ENCODE measurements at regions not wholly inside any gene's neighbourhood (a gene's known extent, or its start where the extent isn't known, plus 50 kb on each side); places are given as distances from the start of the nearest gene placed in this dataset.

- TF ChIP-seq, protein P1, sequence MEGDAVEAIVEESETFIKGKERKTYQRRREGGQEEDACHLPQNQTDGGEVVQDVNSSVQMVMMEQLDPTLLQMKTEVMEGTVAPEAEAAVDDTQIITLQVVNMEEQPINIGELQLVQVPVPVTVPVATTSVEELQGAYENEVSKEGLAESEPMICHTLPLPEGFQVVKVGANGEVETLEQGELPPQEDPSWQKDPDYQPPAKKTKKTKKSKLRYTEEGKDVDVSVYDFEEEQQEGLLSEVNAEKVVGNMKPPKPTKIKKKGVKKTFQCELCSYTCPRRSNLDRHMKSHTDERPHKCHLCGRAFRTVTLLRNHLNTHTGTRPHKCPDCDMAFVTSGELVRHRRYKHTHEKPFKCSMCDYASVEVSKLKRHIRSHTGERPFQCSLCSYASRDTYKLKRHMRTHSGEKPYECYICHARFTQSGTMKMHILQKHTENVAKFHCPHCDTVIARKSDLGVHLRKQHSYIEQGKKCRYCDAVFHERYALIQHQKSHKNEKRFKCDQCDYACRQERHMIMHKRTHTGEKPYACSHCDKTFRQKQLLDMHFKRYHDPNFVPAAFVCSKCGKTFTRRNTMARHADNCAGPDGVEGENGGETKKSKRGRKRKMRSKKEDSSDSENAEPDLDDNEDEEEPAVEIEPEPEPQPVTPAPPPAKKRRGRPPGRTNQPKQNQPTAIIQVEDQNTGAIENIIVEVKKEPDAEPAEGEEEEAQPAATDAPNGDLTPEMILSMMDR (IDR thresholded peaks at IDR 0.05; ENCODE audit: low read depth, low read length), result no peak
- in situ Hi-C loops (cut with HindIII; ENCODE audit: low sequenced_read_pairs), result no loop called here
- no peak for DNase-seq (ENCODE audit: low read depth, low spot score)
These were observed 127.9 kb downstream of the DLEU7 start for GRCh38 chr13:50715402-50716146.

DNA sequence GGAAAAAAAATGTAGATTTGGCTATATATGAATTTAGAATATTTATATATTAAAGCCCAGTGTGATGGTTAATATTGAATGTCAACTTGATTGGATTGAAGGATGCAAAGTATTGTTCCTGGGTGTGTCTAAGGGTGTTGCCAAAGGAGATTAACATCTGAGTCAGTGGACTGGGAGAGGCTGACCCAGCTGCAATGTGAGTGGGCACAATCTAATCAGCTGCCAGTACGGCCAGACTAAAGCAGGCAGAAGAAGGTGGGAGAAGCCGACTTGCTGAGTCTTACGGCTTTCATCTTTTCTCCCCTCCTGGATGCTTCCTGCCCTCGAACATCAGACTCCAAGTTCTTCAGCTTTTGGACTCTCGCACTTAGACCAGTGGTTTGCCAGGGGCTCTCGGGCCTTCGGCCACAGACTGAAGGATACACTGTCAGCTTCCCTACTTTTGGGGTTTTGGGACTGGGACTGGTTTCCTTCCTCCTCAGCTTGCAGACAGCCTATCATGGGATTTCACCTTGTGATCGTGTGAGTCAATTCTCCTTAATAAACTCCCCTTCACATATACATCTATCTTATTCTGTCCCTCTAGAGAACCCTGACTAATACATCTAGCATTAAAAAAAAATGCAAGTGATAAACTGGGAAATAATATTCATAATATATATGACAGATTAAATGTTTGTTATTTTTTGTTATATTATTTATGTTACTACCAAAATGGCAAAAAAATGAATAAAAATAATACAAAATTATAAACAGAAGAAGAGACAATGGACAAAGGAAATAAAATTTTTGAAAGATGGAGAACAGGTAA, 122.4 kb downstream of the DLEU7 start:
- in situ Hi-C loops (cut with HindIII; ENCODE audit: low sequenced_read_pairs), result no loop called here
- H3K4me3 ChIP-seq (ENCODE audit: low read depth, low read length), result no peak overlapping the region
- no peak for DNase-seq (ENCODE audit: low read depth, low spot score)
- TF ChIP-seq, protein P1 (IDR thresholded peaks at IDR 0.05; ENCODE audit: low read depth, low read length), result no peak

More at GRCh38 chr13:50715402-50716146, 127.9 kb downstream of the DLEU7 start:
- H3K4me3 ChIP-seq (ENCODE audit: low read depth, low read length), result no peak overlapping the region

DNA sequence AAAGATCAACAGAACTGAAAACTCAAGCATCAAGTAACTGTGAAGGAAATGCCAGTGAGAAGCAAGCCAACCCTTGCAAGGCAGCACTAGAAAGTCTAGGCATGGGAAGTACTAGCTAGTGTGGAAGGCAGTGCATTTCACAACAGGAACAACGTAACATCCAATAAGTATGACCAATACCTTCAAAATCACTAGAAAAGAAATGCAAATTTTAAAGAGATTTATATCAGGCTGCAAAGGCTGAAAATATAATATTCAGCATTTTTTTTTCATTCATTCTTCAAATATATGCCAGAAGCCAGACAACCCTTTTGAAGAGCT, 121.9 kb downstream of the DLEU7 start:
- TF ChIP-seq, protein P1 (IDR thresholded peaks at IDR 0.05; ENCODE audit: low read depth, low read length), result no peak
- no peak for DNase-seq (ENCODE audit: low read depth, low spot score)
- no peak overlapping the region for H3K4me3 ChIP-seq (ENCODE audit: low read depth, low read length)
- in situ Hi-C loops (cut with HindIII; ENCODE audit: low sequenced_read_pairs), result no loop called here

- TF ChIP-seq, protein P1 (IDR thresholded peaks at IDR 0.05; ENCODE audit: low read depth, low read length), result no peak
- no peak for DNase-seq (ENCODE audit: low read depth, low spot score)
- no peak overlapping the region for H3K4me3 ChIP-seq (ENCODE audit: low read depth, low read length)
- in situ Hi-C loops (cut with HindIII; ENCODE audit: low sequenced_read_pairs), result no loop called here
These were observed 120.9 kb downstream of the DLEU7 start for GRCh38 chr13:50722440-50723125.

DNA sequence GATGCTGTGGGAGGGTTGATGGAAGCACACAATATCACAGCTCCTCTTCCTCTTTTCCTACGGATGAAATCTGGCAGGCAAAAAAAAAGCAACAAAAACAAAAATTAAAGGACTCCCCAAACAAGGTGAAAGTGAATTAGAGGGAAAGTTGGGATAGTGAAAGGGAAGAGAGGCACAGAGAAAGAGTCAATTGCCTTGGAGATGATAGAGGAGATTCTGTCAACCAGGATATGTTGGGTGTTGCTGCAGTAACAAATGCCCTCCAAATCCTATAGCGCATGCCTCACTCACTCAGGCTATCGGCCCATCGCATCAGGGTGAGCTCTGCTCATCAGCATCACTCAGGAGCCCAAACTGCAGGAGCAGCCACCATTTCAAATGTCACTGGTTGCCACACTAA, 119.1 kb downstream of the DLEU7 start:
- H3K4me3 ChIP-seq (ENCODE audit: low read depth, low read length), result no peak overlapping the region
- no peak for DNase-seq (ENCODE audit: low read depth, low spot score)
- in situ Hi-C loops (cut with HindIII; ENCODE audit: low sequenced_read_pairs), result no loop called here
- TF ChIP-seq, protein P1 (IDR thresholded peaks at IDR 0.05; ENCODE audit: low read depth, low read length), result no peak

DNA sequence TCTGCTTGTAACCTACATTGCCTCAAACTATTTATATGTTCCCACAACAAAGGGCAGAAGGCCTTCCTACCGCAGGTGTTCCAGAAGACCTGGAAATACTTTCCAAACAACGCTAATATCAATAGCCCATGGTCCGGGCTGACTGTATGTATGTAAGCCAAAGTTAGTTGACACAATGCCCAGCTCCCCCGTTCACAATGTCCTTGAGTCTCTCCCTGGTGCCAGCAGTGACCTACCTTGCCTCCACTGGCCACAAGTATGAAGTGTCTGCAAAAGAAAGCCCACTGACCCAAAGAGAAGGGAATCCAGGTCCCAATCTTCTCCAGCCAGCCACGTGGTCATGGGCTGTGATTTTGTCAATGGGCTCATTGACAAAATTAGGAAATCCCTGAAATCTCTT, 118.6 kb downstream of the DLEU7 start:
- no peak for DNase-seq (ENCODE audit: low read depth, low spot score)
- TF ChIP-seq, protein P1 (IDR thresholded peaks at IDR 0.05; ENCODE audit: low read depth, low read length), result no peak
- H3K4me3 ChIP-seq (ENCODE audit: low read depth, low read length), result no peak overlapping the region
- in situ Hi-C loops (cut with HindIII; ENCODE audit: low sequenced_read_pairs), result no loop called here

All from astrocyte of the spinal cord (primary cell).